Endothelial cell of umbilical vein (primary cell): ENCODE measurements at regions not wholly inside any gene's neighbourhood (a gene's known extent, or its start where the extent isn't known, plus 50 kb on each side); places are given as distances from the start of the nearest gene placed in this dataset.
"Not testable (repeated sequence)": the region's sequence is repeated elsewhere in the genome, so short reads cannot be mapped to it uniquely, and the experiment has no call there.

Experiments used
- BruUV-seq: library from RNA; stranded (reverse); fragments of 400-500 nt; replicated peaks from 2 replicates; lab custom pipeline; 2021; lab: Mats Ljungman, UMichigan
- CTCF ChIA-PET: fragments of 300-600, 350-600 bp; sonication (Branson Sonifier 250); formaldehyde crosslinking; loops from one replicate; lab custom pipeline; 2021; ENCODE audit warnings: antibody characterized with exemption, inconsistent platforms; lab: Charles Lee
- POLR2A ChIA-PET: fragments of 300-600, 350-600 bp; sonication (Branson Sonifier 250); formaldehyde crosslinking; loops from one replicate; lab custom pipeline; 2021; ENCODE audit warnings: antibody characterized with exemption, inconsistent platforms; lab: Charles Lee
- DNase-seq: peaks from one replicate; pipeline ENCODE4 v3.0.0-alpha.2; 2011; ENCODE audit warnings: low read depth, low spot score
- FAIRE-seq: peaks from 2 replicates; lab custom pipeline; 2011; peaks lifted over from hg19 to GRCh38; lab: Jason Lieb, UNC
- H2AFZ ChIP-seq: 2 replicates; pipeline ENCODE4 v1.6.0; 2012; ENCODE audit warnings: low read depth, low read length, control low read depth, inconsistent platforms
- H3K27ac ChIP-seq: 2 replicates; pipeline ENCODE4 v1.5.1; 2011; ENCODE audit warnings: low read depth, mild to moderate bottlenecking, control low read depth, low read length, moderate library complexity; ENCODE audit not compliant: insufficient read depth
- H3K27me3 ChIP-seq, 2 experiments: 2 replicates each; pipeline versions ENCODE4 v1.6.0 to v1.6.1; 2011; ENCODE audit warnings: low read length in 2 of 2, mixed read lengths in 1 of 2; ENCODE audit not compliant: control insufficient read depth in 2 of 2, insufficient read depth in 2 of 2
- H3K36me3 ChIP-seq, 2 experiments: 2 replicates in 1 of 2; 3 replicates in 1 of 2; pipeline ENCODE4 v1.5.1; 2011; ENCODE audit warnings: low read length in 2 of 2, mild to moderate bottlenecking in 1 of 2, moderate library complexity in 1 of 2; ENCODE audit not compliant: control insufficient read depth in 2 of 2, insufficient read depth in 2 of 2; ENCODE audit errors: extremely low read depth in 1 of 2
- H3K4me1 ChIP-seq: 3 replicates; pipeline ENCODE4 v1.5.1; 2011; ENCODE audit warnings: mild to moderate bottlenecking, low read length; ENCODE audit not compliant: control insufficient read depth, insufficient read depth; ENCODE audit errors: extremely low read depth
- H3K4me2 ChIP-seq: 2 replicates; pipeline ENCODE4 v1.6.1; 2011; ENCODE audit warnings: low read length, control low read depth, mixed read lengths; ENCODE audit not compliant: insufficient read depth
- H3K4me3 ChIP-seq, 3 experiments: fragments of 200-600 bp in 1 of 3; sonication (generic), shearing (Covaris generic) in 1 of 3; replicated peaks in 1 of 3; 2 replicates each; pipeline ENCODE4 v1.5.1; 2011 to 2016; ENCODE audit warnings: control low read depth in 3 of 3, low read length in 3 of 3, mild to moderate bottlenecking in 2 of 3, inconsistent platforms in 1 of 3, low read depth in 1 of 3, moderate library complexity in 1 of 3; ENCODE audit not compliant: insufficient read depth in 1 of 3
- H3K79me2 ChIP-seq: 2 replicates; pipeline ENCODE4 v1.6.0; 2012; ENCODE audit warnings: low read length, inconsistent platforms; ENCODE audit not compliant: control insufficient read depth, insufficient read depth
- H3K9ac ChIP-seq: replicated peaks from 2 replicates; pipeline ENCODE3; 2011; ENCODE audit warnings: low read length, control low read depth; ENCODE audit not compliant: insufficient read depth; ENCODE audit errors: extremely low read depth
- H3K9me1 ChIP-seq: replicated peaks from 3 replicates; pipeline ENCODE4 v1.6.0; 2011; ENCODE audit warnings: mild to moderate bottlenecking, low read length; ENCODE audit not compliant: control insufficient read depth, insufficient read depth; ENCODE audit errors: extremely low read depth
- H3K9me3 ChIP-seq: replicated peaks from 2 replicates; pipeline ENCODE4 v1.5.1; 2012; ENCODE audit warnings: low read length, inconsistent platforms; ENCODE audit not compliant: control insufficient read depth, insufficient read depth
- H4K20me1 ChIP-seq: replicated peaks from 2 replicates; pipeline ENCODE3; 2011; ENCODE audit warnings: mild to moderate bottlenecking, low read length; ENCODE audit not compliant: control insufficient read depth, insufficient read depth; ENCODE audit errors: extremely low read depth
- GATA2 ChIP-seq: IDR thresholded peaks from 2 replicates; pipeline ENCODE4 v1.7.0; 2011; ENCODE audit warnings: low read depth, mild to moderate bottlenecking, moderate library complexity, mixed read lengths, low read length; ENCODE audit not compliant: insufficient read length, insufficient read depth
- dilution Hi-C: fragments of 300-500 bp; cut with MboI; formaldehyde crosslinking; loops from one replicate; pipeline ENCODE4 v1.15.0; 2019; ENCODE audit warnings: low sequenced_read_pairs; ENCODE audit not compliant: extremely low pct_ligation_motif_present
- intact Hi-C: fragments of 100-400 bp; cut with micrococcal nuclease; formaldehyde crosslinking; loops from one replicate; pipeline ENCODE4 v1.10.0; 2022
- TF ChIP-seq, protein P1 (sequence below), 2 donors: IDR thresholded peaks; 1 replicate in 1 of 2; 2 replicates in 1 of 2; pipeline ENCODE4 v1.5.1; 2011; ENCODE audit warnings: low read length in 2 of 2, mild to moderate bottlenecking in 2 of 2, moderate library complexity in 2 of 2, control low read depth in 1 of 2, inconsistent platforms in 1 of 2, low read depth in 1 of 2; ENCODE audit not compliant: insufficient read depth in 1 of 2; ENCODE audit errors: extremely low read depth in 1 of 2

GRCh38 chr10:120108916-120109315 is 216.4 kb downstream of the SEC23IP start:
- no peak for DNase-seq
- H3K9me3 ChIP-seq = no peaks in the 10 kb centered on the region
- no peaks in the 10 kb centered on the region for H4K20me1 ChIP-seq
- H3K9me1 ChIP-seq = no peaks in the 10 kb centered on the region
- no peak overlapping the region for H3K27ac ChIP-seq
- no peak overlapping the region for H2AFZ ChIP-seq
- no peaks in the 10 kb centered on the region for H3K79me2 ChIP-seq
- no peaks in the 10 kb centered on the region for H3K4me1 ChIP-seq
- dilution Hi-C loops (no loop called here), intact Hi-C loops (no loop called here)
- H3K36me3 ChIP-seq = no peaks in the 10 kb centered on the region
- no peak overlapping the region for H3K4me2 ChIP-seq
- POLR2A ChIA-PET = no interaction called here
- H3K4me3 ChIP-seq = no peak overlapping the region
- H3K27me3 ChIP-seq = no peaks in the 10 kb centered on the region
- CTCF ChIA-PET = no interaction called here
- no peak overlapping the region for H3K9ac ChIP-seq
- no peak for FAIRE-seq
- no TSS peak for BruUV-seq
- TF ChIP-seq GATA2 = no peak
- TF ChIP-seq, protein P1, sequence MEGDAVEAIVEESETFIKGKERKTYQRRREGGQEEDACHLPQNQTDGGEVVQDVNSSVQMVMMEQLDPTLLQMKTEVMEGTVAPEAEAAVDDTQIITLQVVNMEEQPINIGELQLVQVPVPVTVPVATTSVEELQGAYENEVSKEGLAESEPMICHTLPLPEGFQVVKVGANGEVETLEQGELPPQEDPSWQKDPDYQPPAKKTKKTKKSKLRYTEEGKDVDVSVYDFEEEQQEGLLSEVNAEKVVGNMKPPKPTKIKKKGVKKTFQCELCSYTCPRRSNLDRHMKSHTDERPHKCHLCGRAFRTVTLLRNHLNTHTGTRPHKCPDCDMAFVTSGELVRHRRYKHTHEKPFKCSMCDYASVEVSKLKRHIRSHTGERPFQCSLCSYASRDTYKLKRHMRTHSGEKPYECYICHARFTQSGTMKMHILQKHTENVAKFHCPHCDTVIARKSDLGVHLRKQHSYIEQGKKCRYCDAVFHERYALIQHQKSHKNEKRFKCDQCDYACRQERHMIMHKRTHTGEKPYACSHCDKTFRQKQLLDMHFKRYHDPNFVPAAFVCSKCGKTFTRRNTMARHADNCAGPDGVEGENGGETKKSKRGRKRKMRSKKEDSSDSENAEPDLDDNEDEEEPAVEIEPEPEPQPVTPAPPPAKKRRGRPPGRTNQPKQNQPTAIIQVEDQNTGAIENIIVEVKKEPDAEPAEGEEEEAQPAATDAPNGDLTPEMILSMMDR (IDR thresholded peaks at IDR 0.05; ENCODE audit: extremely low read depth in 1 of 2, insufficient read depth in 1 of 2, low read depth in 1 of 2, low read length in 2 of 2) = no peak

GRCh38 chr10:120109725-120110124 is 217.2 kb downstream of the SEC23IP start:
- CTCF ChIA-PET, BruUV-seq, intact Hi-C loops: not testable (repeated sequence)

More at GRCh38 chr10:120109725-120110124, 217.2 kb downstream of the SEC23IP start:
- H4K20me1 ChIP-seq, H3K4me3 ChIP-seq, POLR2A ChIA-PET, H3K36me3 ChIP-seq, H3K4me2 ChIP-seq, H3K9ac ChIP-seq, H3K4me1 ChIP-seq, H3K9me3 ChIP-seq, DNase-seq, H3K79me2 ChIP-seq, H3K9me1 ChIP-seq, H2AFZ ChIP-seq, H3K27me3 ChIP-seq, FAIRE-seq, dilution Hi-C loops, H3K27ac ChIP-seq: not testable (repeated sequence)
